HG03066 (cell line): ENCODE measurements at regions not wholly inside any gene's neighbourhood (a gene's known extent, or its start where the extent isn't known, plus 50 kb on each side); places are given as distances from the start of the nearest gene placed in this dataset.
"Not testable (repeated sequence)": the region's sequence is repeated elsewhere in the genome, so short reads cannot be mapped to it uniquely, and the experiment has no call there.

Experiments used
- ATAC-seq: cut with Tn5 transposase; IDR thresholded peaks from one replicate; pipeline ENCODE4 v1.9.1; 2021; ENCODE audit warnings: low read depth; ENCODE audit not compliant: unreplicated experiment

DNA sequence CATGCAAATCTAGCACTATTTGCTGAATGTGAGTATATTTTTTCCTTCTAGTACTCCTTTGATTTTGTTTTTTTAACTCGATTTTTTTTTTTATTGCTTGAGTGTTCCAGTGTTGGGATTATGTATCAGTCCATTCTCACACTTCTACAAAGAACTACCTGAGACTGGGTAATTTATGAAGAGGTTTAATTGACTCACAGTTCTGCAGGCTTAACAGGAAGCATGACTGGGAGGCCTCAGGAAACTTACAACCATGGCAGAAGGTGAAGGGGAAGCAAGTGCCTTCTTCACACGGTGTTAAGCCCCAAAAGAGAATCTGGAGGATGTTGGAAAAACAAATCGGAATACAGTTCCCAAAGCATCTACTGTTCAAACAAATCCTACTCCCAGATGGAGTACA, 69.1 kb downstream of the ZNF518B start:
- ATAC-seq: not testable (repeated sequence)

DNA sequence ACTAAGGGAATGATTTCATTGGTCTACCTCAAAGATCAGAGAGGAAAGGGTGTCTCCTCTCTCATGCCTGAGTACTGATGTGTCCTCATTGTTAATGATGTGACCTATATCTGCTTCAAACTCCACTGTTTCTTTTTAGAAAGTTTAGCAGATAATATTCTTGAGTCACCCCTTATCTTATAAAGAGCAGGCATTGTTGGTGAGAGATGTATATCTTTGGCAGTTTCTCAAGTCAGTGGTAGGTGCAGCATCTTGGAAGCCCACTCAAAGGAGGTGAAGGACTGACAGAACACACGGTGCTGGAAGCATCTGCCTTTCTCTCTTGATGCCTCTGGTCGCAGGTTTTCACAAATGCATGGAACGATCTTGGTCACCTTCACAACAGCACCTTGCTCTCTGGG, 71.2 kb downstream of the ZNF518B start:
- no peak for ATAC-seq

DNA sequence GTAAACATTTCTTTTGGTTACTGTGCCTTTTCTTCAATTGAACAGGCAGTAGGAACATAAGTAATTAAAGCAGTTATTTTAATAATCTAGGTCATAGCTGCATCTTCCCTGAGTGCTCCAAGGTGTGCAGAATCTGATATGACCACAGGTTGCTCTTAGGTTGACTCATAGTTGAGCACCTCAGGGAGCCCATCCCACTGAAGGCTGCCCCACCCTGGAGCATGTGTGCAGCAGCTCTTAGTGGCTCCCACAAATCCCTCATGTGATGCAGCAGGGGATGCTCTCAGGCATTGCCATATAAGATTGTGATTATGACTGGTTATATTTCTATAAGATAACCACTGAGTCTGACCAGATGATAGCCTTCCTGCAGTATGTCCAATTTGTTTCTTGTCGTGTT, 72.3 kb downstream of the ZNF518B start:
- no peak for ATAC-seq

DNA sequence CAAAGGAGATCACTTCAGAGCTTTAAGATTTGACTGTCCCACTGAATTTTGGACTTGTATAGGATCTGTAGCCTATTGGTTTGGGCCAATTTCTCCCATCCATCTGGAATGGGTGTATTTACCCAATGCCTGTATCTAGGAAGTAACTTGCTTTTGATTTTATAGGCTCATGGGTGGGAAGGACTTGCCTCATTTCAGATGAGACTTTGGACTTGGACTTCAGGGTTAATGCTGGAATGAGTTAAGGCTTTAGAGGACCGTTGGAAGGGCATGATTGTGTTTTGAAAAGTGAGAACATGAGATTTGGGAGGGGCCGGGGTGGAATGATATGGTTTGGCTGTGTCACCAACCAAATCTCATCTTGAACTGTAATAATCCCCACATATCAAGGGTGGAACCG, 73.8 kb downstream of the ZNF518B start:
- ATAC-seq: no peak

DNA sequence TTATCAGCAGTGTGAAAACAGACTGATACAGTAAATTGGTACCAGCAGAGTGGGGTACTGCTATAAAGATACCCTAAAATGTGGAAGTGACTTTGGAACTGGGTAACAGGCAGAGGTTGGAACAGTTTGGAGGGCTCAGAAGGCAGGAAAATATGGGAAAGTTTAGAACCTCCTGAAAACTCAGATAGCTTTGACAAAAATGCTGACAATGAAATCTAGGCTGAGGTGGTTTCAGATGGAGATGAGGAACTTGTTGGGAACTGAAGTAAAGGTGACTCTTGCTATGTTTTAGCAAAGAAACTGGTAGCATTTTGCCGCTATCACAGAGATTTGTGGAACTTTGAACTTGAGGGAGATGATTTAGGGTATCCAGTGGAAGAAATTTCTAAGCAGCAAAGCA, 75.1 kb downstream of the ZNF518B start:
- ATAC-seq: not testable (repeated sequence)

DNA sequence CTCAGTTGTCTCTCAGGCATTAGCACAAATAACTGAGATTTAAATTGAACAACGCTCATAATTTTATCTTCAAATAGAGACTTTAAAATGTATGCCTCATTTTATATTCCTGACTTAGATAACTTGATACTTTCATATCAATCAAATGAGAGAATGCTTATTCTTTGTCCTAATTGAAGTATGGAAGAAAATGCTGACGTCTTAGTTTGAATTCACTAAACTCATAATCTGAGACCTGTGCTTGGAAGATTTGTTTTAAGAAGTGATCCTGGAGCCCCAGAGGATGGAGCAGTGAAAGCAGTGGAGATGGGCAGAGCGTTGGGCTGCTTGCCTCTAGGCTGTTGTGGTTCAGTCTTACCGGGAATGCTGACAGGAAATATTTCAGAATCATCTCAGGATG, 76.1 kb downstream of the ZNF518B start:
- no peak for ATAC-seq

DNA sequence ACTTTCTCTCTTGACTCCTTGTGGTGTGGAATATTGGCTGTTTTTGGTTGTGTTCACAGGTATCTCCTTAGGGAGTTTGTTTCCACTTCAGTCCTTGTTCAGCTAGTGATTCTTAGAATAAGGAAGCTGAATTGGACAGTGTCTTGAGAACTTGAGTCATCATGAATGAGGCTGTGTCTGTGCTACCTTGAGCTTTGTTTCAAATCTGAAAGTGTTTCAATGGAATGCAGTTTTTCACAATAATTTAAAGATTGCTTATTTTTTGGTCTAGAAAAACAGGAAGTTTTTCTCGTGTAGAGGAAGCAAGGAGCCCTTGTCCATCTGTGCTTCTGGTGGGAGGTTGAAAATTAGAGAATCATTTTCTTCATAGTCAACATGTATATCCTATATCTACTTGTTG, 76.5 kb downstream of the ZNF518B start:
- no peak for ATAC-seq

DNA sequence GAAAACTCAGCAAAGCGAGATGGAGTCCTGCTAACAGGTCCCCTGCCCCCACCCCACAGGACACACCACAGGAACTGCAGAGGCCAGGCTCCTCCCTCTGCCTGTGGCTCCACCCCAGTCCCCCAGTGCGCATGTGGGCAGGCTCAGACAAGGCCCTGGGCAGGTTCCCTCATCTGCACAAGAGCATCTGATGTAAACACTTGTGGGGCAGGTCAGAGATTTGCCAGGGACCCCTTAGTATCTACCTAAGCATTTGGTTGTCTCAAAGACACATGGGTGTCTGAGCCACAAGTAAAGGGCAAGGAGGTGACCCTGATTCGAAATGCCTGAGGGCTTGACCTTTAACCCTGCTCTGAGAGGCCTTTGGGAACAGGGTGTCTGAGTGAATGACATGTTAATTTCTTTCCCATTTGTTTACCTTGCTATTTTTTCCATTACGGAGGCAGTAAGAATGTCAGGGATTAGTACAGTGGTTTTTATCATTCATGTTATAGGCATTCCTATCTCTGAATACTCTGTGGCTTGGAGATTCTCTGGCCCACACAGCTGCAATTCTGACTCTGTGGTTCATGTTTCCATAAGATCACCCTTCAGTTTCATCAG, 85.3 kb downstream of the ZNF518B start:
- no peak for ATAC-seq

DNA sequence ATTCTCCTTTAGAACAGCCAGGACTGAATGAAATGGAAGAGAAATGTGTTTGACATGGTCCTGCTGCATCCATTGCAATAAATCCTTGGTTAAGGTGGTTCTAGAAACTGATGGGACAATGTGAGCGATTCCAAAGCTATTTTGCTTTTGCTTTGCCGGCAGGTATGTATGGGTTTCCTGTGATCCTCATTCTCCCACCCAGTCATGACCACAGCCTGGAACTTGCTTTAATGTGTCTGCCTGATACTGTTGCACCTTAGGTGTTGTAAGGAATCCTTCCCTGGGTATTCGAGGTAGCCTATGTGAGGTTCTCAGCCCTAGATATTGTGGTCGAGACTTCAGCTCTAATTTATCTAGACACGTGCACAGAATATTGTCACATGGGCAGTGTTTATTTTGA, 86.1 kb downstream of the ZNF518B start:
- ATAC-seq: no peak

DNA sequence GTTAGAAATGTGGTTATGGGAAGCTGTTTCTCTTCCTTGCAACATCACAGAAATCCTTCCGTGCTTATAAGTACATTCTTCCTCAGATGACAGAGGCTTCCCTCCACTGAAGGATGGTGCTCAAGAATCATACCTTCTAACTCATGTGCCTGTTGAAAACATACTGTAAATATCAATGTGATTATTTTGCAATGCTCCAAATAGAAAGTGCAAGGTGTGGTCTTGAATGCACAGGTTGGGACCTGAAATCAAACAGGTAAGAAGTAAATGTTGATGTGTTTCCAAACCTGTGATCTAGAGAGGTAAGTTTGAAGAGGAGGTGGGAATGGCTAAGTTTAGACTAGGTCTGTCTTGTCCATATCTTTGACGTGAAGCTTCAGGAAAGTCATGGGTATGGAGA, 87.7 kb downstream of the ZNF518B start:
- no peak for ATAC-seq

DNA sequence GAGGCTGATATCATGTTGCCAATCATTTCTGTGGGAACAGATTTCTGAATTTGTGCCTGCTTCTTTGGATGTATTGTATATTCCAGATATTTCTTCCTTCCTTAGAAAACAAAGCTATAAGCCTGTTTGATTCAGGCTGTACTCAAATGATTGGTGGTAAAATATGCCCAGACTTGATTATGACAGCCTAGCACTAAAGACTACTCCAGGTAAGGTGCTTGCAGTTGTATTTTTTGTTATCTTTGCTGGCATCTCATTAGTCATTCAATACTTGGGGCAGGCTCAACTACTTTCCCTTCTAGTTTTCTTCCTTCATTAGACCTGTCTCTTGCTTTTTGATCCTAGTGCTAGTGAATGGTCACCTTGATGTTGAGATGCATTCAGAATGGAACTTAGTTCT, 90.6 kb downstream of the ZNF518B start:
- no peak for ATAC-seq

DNA sequence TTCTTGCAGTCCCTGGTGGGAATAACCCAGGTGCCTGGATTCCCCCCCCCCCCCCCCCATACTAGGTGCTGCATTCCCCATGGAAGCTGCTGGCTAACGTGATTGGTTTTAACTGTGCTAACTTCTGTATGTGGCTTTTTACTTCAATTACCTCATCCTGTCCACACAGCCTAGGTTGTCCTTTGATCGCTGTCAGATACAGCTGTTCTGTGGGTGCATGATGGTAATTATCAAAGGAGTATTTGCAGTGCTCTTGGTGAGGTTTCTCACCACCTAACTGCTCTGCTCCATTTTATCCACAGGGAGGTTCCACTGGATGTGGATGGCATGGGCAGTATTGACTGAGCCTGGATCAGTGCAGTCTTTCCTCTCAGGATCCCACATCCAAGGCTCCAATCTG, 93.0 kb downstream of the ZNF518B start:
- ATAC-seq: no peak

DNA sequence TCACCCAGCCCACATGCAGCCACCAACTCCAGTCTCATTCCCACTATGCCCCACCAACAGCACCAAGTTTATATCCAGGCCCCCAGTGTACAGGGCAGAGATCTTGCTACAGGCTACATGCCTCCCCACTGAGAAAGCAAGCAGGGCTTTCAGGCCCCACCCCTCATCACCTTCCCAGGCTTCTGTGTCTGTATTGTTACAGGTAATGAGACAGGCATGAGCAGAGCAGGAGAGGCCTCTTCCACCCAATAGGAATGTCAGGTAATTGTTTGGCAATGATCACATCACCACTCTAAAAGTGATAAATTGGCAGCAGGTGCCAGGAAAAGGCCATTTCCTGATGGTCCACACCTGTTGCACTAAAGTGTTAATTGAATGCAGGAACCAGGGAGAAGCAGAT, 102.5 kb downstream of the ZNF518B start:
- no peak for ATAC-seq

DNA sequence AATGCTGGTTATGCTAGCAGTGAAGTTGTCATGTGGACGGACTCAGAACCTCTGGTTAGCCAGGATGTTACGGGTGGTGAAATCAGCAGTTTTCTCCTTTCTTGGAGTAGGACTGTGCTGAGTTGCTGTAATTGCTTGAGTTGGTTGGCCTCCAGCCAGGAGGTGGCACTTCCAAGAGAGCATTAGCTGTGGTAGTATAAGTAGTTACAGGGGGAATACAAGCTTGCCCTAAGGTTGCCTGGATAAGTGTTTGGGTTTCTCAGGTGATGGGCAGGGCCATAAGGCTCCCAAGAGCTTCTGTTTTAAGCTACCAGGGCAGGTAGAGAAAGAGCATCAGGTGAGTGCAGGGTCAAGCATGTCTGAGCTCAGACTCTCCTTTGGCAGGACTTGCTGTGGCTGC, 103.0 kb downstream of the ZNF518B start:
- no peak for ATAC-seq

DNA sequence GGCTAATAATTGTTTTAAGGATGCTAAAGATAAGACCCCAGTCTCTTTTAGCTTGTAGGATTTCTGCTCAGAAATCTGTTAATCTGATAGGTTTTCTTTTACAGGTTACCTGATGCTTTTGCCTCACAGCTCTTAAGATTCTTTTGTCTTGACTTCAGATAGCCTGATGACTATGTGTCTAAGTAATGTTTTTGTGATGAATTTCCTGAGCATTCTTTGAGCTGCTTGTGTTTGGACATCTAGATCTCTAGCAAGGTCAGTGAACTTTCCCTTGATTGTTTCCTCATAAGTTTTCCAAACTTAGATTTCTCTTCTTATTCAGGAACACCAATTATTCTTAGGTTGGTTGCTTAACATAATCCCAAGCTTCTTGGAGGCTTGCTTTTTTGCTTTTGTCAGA, 104.1 kb downstream of the ZNF518B start:
- no peak for ATAC-seq

DNA sequence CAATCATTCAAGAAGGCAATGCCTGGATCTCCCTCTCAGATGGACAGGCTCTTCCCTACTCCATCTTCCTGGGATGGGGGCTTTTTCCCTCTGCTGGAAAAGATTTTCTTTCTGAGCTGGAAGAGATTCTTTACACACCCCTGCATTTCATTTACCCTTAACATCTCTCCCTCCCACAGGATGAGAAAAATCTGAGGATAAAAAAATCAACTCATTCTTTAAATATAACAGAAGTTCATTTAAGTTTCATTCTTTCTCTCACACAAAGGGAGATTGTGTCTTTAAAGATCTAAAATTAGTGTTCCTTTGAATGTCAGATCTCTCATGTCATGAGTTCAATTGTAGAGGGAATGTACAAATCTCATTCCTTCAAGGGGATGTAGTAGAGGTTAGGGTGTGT, 109.0 kb downstream of the ZNF518B start:
- ATAC-seq: no peak

DNA sequence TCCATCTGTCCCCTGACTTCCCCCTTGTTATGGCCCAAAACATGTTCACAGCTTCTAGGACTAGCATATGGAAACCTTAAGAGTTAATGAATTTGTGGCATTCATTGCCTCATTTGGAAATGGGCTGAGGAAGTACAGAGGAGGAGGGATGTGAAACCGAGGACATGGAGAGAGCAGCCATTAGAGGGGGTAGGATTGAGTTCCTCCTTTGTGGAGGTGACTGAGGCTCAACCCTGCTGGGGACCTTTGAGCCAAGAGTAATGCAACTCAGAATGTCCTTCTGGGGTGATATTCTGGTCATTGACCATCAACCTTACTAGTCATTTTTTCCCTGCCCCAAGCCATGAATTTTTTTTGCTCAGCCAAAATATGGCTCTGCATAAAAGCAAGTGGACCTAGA, 109.4 kb downstream of the ZNF518B start:
- no peak for ATAC-seq

DNA sequence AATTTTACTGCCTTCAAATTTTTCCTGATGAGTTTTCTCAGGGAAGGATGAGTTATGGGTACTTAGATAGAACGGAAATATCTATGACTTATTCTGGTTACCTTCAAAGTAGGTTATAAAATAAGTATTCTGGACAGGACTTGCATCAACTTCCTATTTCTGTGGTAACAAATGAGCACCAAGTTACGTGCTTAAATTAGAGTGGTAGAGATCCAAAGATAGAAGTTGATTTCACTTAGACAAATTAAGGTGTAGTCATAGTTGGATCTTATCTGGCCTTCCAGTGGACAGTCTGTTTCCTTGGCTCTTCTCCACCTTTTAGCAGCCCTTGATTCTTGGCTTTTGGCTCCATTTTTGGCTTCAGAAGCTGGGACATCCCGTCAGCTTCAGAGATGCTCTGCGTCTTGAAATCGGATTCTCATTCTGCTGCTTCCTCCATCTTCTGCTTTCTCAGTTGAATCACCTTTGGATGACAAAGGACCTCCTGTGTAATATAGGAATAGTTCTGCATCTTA, 109.9 kb downstream of the ZNF518B start:
- no peak for ATAC-seq

DNA sequence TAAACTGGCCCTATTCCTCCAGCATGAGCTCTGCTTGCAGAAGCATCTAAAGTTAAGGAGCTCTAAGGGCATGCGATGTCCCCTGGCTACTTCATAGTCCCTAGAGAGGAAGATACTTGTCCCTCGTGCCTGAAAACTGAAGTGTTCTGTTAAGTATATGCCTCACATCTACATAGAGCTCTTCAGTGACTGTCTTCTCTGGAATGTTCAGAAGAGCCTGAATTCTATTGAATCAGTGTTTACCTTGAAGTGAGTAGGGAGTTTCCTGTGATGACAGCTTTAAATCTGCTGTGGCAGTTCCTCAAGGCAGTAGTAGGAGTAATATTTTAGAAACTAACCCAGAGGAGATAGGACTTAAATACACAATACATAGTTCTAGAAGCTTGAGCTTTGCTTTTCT, 111.2 kb downstream of the ZNF518B start:
- no peak for ATAC-seq

DNA sequence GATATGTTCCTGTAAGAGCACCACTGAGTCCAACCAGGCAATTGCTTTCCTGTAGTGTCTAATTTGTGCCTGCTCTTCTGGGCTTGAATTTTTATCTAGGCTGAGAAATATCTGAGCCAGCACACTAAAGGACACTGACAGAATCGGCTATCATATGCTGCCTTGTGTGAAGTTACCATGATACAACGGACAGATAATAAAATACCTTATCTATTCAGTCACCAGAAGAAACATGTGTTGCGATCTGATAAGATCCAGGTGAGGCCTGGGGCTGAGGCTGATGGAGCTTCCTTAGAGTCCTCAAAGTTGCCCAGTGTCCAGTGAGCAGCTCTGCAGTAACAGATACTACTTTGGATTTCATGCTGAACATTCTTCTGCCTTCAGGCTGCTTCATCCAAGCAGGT, 111.8 kb downstream of the ZNF518B start:
- ATAC-seq: no peak

DNA sequence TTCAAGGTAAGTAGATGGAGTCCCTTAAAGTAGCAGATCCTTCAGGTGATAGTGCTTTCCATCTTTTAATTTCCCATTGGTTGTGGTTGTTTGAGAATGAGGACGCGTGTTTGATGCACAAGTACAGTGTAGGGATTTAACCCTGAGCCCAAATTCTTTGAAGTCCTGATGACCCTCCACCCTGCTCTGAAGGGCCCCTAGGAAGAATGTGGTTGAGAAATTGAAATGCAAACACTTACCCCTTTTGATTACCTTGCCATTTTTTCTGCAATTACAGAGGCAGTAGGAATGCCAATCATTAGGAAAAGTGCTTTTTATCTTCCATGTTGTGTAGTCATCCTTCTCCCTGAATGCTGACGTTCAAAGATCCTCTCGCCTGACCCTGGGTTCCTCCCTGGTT, 112.4 kb downstream of the ZNF518B start:
- no peak for ATAC-seq

DNA sequence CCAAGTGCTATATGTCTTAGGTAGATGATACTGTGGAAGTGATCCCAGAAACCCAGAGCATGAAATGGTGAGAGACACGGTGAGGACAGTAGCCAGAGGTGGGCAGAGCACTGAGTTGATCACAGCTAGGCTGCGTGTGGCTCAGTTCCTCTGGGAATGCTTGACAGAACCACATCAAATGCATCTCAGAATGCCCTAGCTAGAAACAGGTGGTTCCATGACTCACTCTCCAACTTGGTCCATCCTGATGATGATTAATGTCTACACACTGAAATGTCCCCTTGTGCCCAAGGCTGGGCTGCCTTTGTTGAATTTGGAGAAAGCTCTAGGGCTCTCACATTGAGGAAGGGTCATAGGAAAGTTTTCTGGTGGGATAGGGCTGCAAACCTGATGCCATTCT, 113.6 kb downstream of the ZNF518B start:
- ATAC-seq: no peak

DNA sequence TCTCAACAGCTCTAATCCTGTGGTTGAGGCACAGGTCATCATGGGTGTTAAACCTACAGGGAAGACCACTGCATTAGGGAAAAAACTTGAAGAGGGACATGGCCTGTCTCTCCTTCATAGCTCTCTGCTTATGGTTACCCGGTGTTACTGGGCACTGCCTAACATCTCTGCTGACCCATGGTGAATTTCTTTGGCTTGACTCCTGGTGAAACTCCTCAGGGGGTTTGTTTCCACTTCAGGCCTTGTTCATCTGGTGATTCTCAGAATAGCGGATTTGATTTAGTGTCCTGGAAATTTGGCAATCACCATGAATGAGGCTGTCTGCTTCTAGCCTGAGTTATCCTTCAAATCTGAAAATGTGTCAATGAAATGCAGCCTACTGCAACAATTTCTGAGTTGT, 114.4 kb downstream of the ZNF518B start:
- no peak for ATAC-seq
